ENCODE measurements at regions not wholly inside any gene's neighbourhood (a gene's known extent, or its start where the extent isn't known, plus 50 kb on each side); places are given as distances from the start of the nearest gene placed in this dataset.

DNA sequence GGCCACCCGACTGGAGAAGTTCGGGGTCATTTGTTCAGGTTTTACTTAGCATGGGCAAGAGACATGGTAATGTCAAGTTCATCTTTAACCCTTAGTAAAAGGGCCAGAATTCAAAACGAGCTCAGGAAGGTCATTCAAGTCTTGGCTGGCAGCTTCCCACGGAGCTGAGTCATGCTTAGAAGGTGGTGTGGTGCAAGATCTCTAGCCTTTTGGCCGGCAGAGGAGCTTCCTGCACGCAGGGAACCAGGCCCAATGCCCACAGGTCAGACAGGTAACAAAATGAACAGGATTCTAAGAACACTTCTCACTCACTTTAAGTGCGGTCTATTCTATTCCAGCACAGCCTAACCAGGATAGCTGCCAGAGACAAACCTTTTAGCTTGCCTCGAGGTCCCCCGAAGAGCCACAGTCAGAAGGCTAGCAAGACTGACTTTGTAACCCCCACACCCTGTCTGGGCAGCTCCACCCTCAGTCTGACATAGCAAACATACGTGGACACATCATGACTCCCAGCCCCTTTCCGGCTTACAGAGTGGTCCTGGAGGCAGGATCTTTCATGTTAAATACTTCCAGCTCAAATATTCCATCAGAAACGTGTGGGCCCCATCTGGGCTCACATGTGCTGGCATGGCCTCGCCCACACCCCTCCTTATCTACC is 292.7 kb downstream of the BCL11A start:
- no peak for DNase-seq (ENCODE audit: extremely low read depth, low read depth)
- TF ChIP-seq, protein P1, sequence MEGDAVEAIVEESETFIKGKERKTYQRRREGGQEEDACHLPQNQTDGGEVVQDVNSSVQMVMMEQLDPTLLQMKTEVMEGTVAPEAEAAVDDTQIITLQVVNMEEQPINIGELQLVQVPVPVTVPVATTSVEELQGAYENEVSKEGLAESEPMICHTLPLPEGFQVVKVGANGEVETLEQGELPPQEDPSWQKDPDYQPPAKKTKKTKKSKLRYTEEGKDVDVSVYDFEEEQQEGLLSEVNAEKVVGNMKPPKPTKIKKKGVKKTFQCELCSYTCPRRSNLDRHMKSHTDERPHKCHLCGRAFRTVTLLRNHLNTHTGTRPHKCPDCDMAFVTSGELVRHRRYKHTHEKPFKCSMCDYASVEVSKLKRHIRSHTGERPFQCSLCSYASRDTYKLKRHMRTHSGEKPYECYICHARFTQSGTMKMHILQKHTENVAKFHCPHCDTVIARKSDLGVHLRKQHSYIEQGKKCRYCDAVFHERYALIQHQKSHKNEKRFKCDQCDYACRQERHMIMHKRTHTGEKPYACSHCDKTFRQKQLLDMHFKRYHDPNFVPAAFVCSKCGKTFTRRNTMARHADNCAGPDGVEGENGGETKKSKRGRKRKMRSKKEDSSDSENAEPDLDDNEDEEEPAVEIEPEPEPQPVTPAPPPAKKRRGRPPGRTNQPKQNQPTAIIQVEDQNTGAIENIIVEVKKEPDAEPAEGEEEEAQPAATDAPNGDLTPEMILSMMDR (IDR thresholded peaks at IDR 0.05; ENCODE audit: low read depth, low read length), result no peak

DNA sequence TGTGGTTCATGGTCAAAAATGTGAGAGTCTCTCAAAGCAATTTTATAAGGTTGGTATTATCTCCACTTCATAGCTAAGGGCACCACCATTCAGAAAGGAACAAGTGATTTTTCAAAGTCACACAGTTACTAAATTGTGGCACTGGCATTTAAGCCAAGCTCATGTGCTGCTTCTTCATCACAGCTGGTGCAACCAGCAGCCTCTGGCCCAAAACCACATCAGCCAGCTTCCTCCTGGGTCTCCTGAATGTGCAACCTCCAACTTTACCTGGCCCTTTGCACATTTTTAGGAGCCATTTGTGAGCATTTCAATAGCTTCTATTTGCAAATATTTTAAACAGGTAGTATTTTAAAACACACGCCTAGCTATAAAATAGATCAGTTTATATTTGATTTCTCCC is 293.7 kb downstream of the BCL11A start:
- DNase-seq (ENCODE audit: extremely low read depth, low read depth), result no peak
- TF ChIP-seq, protein P1 (IDR thresholded peaks at IDR 0.05; ENCODE audit: low read depth, low read length), result no peak

DNA sequence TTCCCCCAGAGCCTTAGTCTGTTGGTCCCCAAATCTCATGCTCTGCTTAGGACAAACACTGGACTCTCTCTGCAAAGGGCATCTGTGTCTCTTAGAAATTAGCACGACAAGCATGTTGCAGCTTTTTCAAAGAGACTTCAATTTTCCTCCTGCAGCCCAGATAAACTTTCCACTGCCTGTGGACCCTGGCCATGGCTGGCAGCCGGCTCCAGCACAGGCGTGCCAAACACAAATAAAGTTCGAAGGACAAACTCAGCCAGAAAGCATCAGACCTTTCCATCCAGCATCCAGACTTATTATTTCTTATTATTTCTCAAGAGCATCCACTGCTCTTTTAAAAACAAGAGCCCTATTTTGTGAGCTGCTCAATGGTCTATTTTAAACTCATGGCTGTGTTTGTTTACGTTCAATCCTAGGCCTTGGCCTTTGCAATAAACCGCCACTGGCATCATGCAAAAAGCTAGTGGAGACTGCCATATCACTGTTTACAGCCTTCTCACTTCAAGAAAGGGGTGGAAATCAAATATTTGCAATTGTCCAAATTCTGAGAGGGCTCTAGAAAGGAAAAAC is 300.8 kb downstream of the BCL11A start:
- TF ChIP-seq, protein P1 (IDR thresholded peaks at IDR 0.05; ENCODE audit: low read depth, low read length), result no peak
- DNase-seq (ENCODE audit: extremely low read depth, low read depth), result no peak

DNA sequence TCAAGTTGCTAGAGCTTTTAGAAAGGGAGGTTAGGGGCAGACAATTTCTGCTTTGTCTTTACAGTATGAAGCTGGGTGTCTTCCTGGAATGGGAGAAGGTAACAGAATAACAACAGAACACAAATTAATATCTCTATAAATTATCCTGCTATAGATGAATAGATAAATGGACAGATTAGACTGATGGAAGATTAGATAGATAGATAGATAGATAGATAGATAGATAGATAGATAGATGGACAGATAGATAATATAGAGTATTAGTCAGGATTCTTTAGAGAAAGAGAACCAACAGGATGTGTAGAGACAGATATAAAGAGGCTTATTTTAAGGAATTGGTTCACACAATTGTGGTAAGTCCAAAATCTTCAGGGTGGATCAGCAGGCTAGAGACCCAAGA is 302.2 kb downstream of the BCL11A start:
- TF ChIP-seq, protein P1 (IDR thresholded peaks at IDR 0.05; ENCODE audit: low read depth, low read length), result no peak
- no peak for DNase-seq (ENCODE audit: extremely low read depth, low read depth)

DNA sequence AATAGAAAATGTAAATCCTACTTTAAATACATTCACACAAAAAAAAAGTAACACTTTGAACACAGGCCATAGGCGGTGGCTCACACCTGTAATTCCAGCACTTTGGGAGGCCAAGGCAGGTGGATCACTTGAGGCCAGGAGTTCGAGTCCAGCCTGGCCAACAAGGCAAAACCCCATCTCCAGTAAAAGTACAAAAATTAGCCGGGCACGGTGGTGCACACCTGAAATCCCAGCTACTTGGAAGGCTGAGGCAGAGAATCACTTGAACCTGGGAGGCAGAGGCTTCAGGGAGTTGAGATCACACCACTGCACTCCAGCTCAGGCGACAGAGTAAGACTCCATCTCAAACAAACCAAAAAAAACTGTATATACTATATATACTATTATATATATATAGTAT is 303.6 kb downstream of the BCL11A start:
- DNase-seq (ENCODE audit: extremely low read depth, low read depth), result no peak
- TF ChIP-seq, protein P1 (IDR thresholded peaks at IDR 0.05; ENCODE audit: low read depth, low read length), result no peak

DNA sequence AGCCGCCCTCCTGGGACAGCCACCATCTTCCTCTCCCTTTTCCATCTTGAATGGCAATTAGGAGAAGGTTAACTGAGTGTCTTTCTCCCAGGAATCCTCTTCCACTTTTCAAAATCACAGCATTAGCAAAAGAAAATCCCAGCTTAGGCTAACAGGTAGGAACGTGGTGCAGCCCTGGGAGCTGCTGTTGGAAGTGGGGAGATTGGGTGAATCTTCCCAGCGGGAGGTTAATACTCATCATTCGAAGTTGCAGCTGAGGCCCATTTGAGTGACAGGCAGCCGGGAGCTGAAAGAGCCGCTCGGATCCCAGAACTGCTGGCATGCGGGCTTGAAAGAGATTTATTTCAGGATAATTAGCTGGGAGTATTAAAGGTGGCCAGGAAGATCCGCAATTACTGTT is 306.0 kb downstream of the BCL11A start:
- TF ChIP-seq, protein P1 (IDR thresholded peaks at IDR 0.05; ENCODE audit: low read depth, low read length), result no peak
- no peak for DNase-seq (ENCODE audit: extremely low read depth, low read depth)

DNA sequence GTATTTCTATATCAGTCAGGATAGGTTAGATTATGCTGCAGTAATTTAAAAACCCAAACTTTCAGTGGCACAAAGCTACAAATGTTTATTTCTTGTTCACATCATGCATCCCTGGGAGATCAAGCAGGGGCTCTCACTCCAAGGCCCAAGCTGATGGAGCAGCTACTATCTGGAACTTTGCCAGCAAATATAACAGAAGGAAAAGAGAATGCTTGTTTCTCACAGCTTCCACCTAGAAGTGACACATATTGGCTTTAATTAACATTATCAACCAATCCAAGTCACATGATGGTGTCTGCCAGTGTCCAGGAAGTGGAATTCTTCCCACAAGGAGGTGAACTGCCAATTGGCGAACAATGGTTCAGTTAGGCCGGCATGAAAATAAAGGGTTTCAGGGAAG is 306.9 kb downstream of the BCL11A start:
- DNase-seq (ENCODE audit: extremely low read depth, low read depth), result no peak
- TF ChIP-seq, protein P1 (IDR thresholded peaks at IDR 0.05; ENCODE audit: low read depth, low read length), result no peak
